ENCODE measurements at regions not wholly inside any gene's neighbourhood (a gene's known extent, or its start where the extent isn't known, plus 50 kb on each side); places are given as distances from the start of the nearest gene placed in this dataset.

DNA sequence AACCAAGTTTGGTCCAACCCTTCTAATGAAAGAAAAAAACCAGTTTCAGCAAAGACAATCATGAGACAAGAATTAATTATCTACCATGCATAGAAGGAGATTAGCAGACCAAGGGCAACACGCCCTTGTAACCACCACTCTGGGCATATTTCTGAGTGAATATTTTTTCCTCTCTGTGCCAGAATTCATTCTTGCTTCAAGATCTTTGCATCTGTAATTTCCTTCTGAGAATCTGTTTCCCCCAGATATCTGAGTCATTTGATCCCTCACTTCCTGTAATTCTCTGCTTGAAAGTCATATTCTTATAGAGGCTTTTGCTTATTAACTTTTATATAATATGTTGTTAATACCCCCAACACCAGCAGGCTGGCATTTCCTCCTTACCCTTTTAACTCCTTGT, 243.7 kb downstream of the SLC16A7 start:
- H3K4me3 Mint-ChIP-seq (ENCODE audit: low read depth) = no peak overlapping the region
- DNase-seq (ENCODE audit: low spot score) = no peak
- H3K9me3 Mint-ChIP-seq = no peaks in the 10 kb centered on the region
- H3K4me1 Mint-ChIP-seq (ENCODE audit: low read depth) = no peaks in the 10 kb centered on the region
- H3K27me3 Mint-ChIP-seq (ENCODE audit: low read depth) = peaks cover 5% of the 10 kb centered on the region
- intact Hi-C loops (cut with micrococcal nuclease) = loop anchor here (10.0 kb wide), 1 partner anchor 725 kb away; no protein-coding TSS in a partner anchor
- H3K36me3 Mint-ChIP-seq (ENCODE audit: low read depth) = no peaks in the 10 kb centered on the region
- no peak overlapping the region for H3K27ac Mint-ChIP-seq

DNA sequence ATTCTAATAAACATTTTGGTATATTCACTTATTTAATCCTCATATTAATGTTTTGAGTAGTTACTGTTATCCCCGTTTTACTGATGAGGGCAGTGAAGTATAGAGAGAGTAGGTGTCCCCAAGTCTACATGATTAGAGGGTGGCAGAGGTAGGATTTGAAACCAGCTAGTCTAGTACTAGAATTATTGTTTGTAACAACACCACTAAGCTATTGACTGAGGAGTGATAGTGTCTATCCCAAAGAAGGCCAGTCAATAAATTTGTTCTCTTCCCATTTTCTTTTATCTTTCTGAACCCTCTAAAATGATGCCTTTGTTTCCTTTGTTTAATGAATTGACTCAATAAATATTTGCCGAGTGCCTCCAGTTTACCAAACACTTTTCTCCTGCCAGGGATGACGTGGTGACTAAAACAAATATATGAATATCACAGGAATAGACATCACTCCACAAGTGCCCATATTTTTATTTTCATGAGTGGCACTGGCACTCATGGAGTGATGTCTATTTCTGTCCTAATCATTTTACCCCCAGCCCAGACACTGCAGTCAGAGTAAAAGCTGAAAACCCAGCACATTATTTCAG, 247.5 kb downstream of the SLC16A7 start:
- Mint-ChIP-seq H3K27me3 (ENCODE audit: low read depth) (peaks cover 5% of the 10 kb centered on the region), H3K4me1 (ENCODE audit: low read depth) (no peaks in the 10 kb centered on the region), H3K9me3 (no peaks in the 10 kb centered on the region), H3K4me3 (ENCODE audit: low read depth) (no peak overlapping the region), H3K27ac (no peak overlapping the region), H3K36me3 (ENCODE audit: low read depth) (no peaks in the 10 kb centered on the region)
- intact Hi-C loops (cut with micrococcal nuclease) = no loop called here
- DNase-seq (ENCODE audit: low spot score) = no peak

DNA sequence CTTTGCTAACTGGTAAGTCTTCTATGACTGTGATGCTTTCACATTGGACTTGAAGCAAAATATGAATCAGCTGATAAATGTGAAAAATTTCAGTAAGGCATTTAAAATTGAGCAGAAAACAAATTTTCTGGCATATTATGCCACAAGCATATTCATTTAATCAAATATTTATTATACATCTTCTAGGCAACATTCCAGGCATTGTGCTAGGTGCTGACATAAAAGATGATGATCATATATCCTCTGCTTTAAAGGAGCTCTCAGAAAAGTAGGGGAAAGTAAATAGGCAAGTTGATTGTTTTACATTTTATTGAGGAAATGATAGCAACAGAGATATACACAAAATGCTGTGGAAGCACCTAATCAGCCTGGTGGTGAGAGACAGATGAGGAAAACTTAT, 248.9 kb downstream of the SLC16A7 start:
- intact Hi-C loops (cut with micrococcal nuclease) = no loop called here
- DNase-seq (ENCODE audit: low spot score) = no peak
- Mint-ChIP-seq H3K4me1 (ENCODE audit: low read depth) (no peaks in the 10 kb centered on the region), H3K27ac (no peak overlapping the region), H3K36me3 (ENCODE audit: low read depth) (no peaks in the 10 kb centered on the region), H3K27me3 (ENCODE audit: low read depth) (peaks cover 4% of the 10 kb centered on the region), H3K9me3 (no peaks in the 10 kb centered on the region), H3K4me3 (ENCODE audit: low read depth) (no peak overlapping the region)

DNA sequence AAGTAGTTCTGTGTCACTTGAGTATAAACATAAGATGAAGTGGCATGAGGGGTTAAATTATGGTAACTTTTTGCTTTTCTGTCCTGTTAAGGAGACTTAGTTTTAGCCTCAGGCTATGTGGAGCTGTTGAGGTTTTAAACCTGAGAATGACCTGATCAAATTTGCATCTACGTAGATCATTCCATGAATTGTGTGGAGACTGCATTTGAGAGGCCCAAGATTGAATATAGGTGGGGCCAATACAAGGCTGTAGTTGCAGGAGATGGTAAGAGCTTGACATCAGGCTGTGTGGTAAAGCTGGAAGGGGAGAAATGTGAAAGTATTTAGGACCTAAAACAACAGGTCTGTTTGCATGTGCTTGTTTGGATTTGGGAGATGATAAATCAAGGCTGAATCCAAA, 249.5 kb downstream of the SLC16A7 start:
- Mint-ChIP-seq H3K27me3 (ENCODE audit: low read depth) (peaks cover 2% of the 10 kb centered on the region), H3K9me3 (no peaks in the 10 kb centered on the region), H3K4me1 (ENCODE audit: low read depth) (no peaks in the 10 kb centered on the region), H3K27ac (no peak overlapping the region), H3K36me3 (ENCODE audit: low read depth) (no peaks in the 10 kb centered on the region), H3K4me3 (ENCODE audit: low read depth) (no peak overlapping the region)
- no peak for DNase-seq (ENCODE audit: low spot score)
- intact Hi-C loops (cut with micrococcal nuclease) = no loop called here

DNA sequence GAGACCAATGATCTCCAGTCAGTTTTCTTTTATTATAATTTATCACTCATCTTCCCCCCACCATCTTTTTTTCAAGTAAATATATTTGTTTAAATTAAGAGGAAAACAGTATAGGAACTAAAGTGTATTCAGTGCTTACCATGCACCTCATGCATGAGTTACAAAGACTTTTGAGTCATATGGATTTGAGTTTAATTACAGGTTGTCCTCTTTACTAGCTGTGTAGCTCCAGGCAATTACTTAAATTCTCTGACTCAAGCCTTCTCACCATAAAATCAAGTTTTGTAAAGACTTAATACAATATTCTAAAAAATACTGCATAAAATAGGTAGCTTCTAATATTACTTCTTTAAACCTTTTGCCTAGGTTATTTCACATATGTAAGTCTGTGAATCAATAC, 251.3 kb downstream of the SLC16A7 start:
- Mint-ChIP-seq H3K4me1 (ENCODE audit: low read depth) (no peaks in the 10 kb centered on the region), H3K4me3 (ENCODE audit: low read depth) (no peak overlapping the region), H3K9me3 (no peaks in the 10 kb centered on the region), H3K27ac (no peak overlapping the region), H3K27me3 (ENCODE audit: low read depth) (peaks cover 2% of the 10 kb centered on the region), H3K36me3 (ENCODE audit: low read depth) (no peaks in the 10 kb centered on the region)
- no peak for DNase-seq (ENCODE audit: low spot score)
- intact Hi-C loops (cut with micrococcal nuclease) = no loop called here

DNA sequence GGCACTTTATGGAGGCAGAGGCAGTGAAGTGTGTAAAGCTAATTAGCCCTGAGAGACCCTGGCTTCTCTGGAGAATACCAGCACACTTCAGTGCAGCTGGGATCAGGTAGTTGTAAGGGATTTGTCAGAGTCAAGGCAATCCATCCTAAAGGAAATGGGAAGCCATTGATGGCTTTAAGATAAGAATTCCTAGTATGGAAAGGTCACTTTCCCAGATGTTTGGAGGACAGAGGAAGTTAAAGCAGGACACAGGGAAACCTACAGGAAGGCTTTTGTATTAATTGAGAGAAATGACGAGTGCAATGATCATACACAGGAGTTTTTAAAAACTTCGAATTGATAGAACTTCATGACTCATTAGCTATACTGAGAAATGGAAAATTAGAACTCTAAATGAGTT, 254.4 kb downstream of the SLC16A7 start:
- DNase-seq (ENCODE audit: low spot score) = no peak
- no peaks in the 10 kb centered on the region for H3K9me3 Mint-ChIP-seq
- no peaks in the 10 kb centered on the region for H3K36me3 Mint-ChIP-seq (ENCODE audit: low read depth)
- H3K27me3 Mint-ChIP-seq (ENCODE audit: low read depth) = no peaks in the 10 kb centered on the region
- H3K4me1 Mint-ChIP-seq (ENCODE audit: low read depth) = no peaks in the 10 kb centered on the region
- intact Hi-C loops (cut with micrococcal nuclease) = no loop called here
- no peak overlapping the region for H3K4me3 Mint-ChIP-seq (ENCODE audit: low read depth)
- H3K27ac Mint-ChIP-seq = no peak overlapping the region

DNA sequence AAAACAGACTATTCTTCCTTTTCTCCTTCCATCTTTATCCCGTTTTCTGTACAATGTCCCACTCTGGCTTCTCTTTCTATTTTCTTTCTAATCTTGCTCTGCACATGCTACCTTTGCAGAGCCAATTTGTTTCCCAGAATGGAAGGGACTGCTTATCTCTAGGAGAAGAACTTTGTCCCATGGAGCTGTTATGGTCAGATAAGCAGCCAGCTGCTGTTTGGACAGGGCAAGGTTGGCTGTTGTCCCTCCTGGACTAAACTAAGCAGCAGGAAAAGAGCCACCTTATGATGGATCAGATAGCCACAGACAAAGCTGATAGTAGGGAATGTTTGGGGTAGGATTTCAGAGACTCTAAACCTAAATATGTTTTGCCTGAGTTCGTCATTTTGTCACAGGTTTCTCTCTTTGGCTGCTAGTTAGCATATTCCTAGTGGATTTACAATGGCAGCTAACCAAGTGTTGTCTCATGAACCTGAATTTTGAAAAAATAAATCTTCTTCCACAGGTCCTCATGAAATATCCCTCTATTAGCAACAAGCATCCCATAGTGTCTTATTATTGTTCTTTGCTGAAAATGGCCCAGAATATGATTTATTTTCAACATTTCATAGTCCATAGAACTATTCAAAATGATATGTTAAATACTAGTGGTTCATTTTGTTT, 262.8 kb downstream of the SLC16A7 start:
- Mint-ChIP-seq H3K36me3 (ENCODE audit: low read depth) (no peaks in the 10 kb centered on the region), H3K4me1 (ENCODE audit: low read depth) (no peaks in the 10 kb centered on the region)
- intact Hi-C loops (cut with micrococcal nuclease) = no loop called here

GRCh38 chr12:59859171-59859510, 263.3 kb downstream of the SLC16A7 start:
- intact Hi-C loops (cut with micrococcal nuclease) = no loop called here
- H3K36me3 Mint-ChIP-seq (ENCODE audit: low read depth) = no peaks in the 10 kb centered on the region
- no peak overlapping the region for H3K27ac Mint-ChIP-seq
- H3K9me3 Mint-ChIP-seq = peaks cover 5% of the 10 kb centered on the region
- H3K4me3 Mint-ChIP-seq (ENCODE audit: low read depth) = no peak overlapping the region
- no peak for DNase-seq (ENCODE audit: low spot score)
- H3K4me1 Mint-ChIP-seq (ENCODE audit: low read depth) = no peaks in the 10 kb centered on the region
- no peaks in the 10 kb centered on the region for H3K27me3 Mint-ChIP-seq (ENCODE audit: low read depth)

More for the DNA sequence above, 262.8 kb downstream of the SLC16A7 start:
- no peak for DNase-seq (ENCODE audit: low spot score)
- Mint-ChIP-seq H3K9me3 (peaks cover 5% of the 10 kb centered on the region), H3K4me3 (ENCODE audit: low read depth) (no peak overlapping the region), H3K27me3 (ENCODE audit: low read depth) (no peaks in the 10 kb centered on the region), H3K27ac (no peak overlapping the region)

- H3K4me1 Mint-ChIP-seq (ENCODE audit: low read depth) = no peaks in the 10 kb centered on the region
- no peak overlapping the region for H3K27ac Mint-ChIP-seq
- intact Hi-C loops (cut with micrococcal nuclease) = no loop called here
- no peak overlapping the region for H3K4me3 Mint-ChIP-seq (ENCODE audit: low read depth)
- no peaks in the 10 kb centered on the region for H3K9me3 Mint-ChIP-seq
- H3K27me3 Mint-ChIP-seq (ENCODE audit: low read depth) = no peaks in the 10 kb centered on the region
- DNase-seq (ENCODE audit: low spot score) = no peak
- H3K36me3 Mint-ChIP-seq (ENCODE audit: low read depth) = no peaks in the 10 kb centered on the region
Measured at GRCh38 chr12:59861635-59862034, 265.8 kb downstream of the SLC16A7 start.

GRCh38 chr12:59867055-59867454, 271.2 kb downstream of the SLC16A7 start:
- Mint-ChIP-seq H3K36me3 (ENCODE audit: low read depth) (no peaks in the 10 kb centered on the region), H3K27me3 (ENCODE audit: low read depth) (no peaks in the 10 kb centered on the region), H3K4me1 (ENCODE audit: low read depth) (no peaks in the 10 kb centered on the region), H3K27ac (no peak overlapping the region), H3K9me3 (no peaks in the 10 kb centered on the region), H3K4me3 (ENCODE audit: low read depth) (no peak overlapping the region)
- DNase-seq (ENCODE audit: low spot score) = no peak
- intact Hi-C loops (cut with micrococcal nuclease) = no loop called here

DNA sequence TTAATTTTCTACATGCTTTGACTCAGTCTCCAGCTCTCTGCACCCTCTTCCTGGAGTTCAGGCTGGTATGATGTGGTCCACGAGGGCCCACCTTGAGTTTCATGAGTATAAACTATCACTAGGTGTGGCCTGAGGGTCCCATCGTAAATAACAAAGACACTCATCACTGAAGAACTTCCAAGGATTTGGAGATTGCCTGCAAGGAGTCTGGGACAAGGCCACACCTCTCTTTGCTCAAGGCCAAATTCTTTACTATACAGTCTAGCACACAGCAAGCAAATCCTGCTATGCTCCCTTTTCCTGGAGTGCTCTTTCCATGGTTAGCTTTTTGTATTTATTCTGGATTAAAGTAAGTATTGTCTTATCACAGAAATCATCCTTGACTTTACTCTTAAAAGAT, 271.9 kb downstream of the SLC16A7 start:
- Mint-ChIP-seq H3K36me3 (ENCODE audit: low read depth) (no peaks in the 10 kb centered on the region), H3K4me1 (ENCODE audit: low read depth) (no peaks in the 10 kb centered on the region), H3K9me3 (no peaks in the 10 kb centered on the region), H3K4me3 (ENCODE audit: low read depth) (no peak overlapping the region), H3K27ac (no peak overlapping the region), H3K27me3 (ENCODE audit: low read depth) (no peaks in the 10 kb centered on the region)
- no peak for DNase-seq (ENCODE audit: low spot score)
- intact Hi-C loops (cut with micrococcal nuclease) = no loop called here

GRCh38 chr12:59871779-59872178, 275.9 kb downstream of the SLC16A7 start:
- no peak for DNase-seq (ENCODE audit: low spot score)
- intact Hi-C loops (cut with micrococcal nuclease) = no loop called here
- Mint-ChIP-seq H3K4me3 (ENCODE audit: low read depth) (no peak overlapping the region), H3K27me3 (ENCODE audit: low read depth) (no peaks in the 10 kb centered on the region), H3K9me3 (no peaks in the 10 kb centered on the region), H3K36me3 (ENCODE audit: low read depth) (no peaks in the 10 kb centered on the region), H3K4me1 (ENCODE audit: low read depth) (no peaks in the 10 kb centered on the region), H3K27ac (no peak overlapping the region)

DNA sequence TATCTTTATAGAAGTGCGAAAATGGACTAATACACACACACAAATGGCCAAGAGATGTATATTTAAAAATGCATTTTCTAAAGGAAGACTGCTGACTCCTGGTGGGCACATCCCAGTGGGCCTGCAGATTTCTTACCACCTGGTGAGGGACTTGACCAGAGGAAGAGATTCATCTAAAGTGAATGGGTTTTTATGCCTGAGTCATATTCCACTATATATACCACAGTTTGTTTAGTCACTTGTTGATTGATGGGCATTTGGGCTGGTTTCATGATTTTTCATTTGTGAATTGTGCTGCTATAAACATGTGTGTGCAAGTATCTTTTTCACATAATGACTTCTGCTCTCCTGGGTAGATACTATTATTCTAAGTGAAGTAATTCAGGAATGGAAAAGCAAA, 277.3 kb downstream of the SLC16A7 start:
- Mint-ChIP-seq H3K4me3 (ENCODE audit: low read depth) (no peak overlapping the region), H3K4me1 (ENCODE audit: low read depth) (no peaks in the 10 kb centered on the region), H3K9me3 (no peaks in the 10 kb centered on the region), H3K27ac (no peak overlapping the region), H3K27me3 (ENCODE audit: low read depth) (no peaks in the 10 kb centered on the region), H3K36me3 (ENCODE audit: low read depth) (no peaks in the 10 kb centered on the region)
- intact Hi-C loops (cut with micrococcal nuclease) = no loop called here
- DNase-seq (ENCODE audit: low spot score) = no peak

- no peak overlapping the region for H3K27ac Mint-ChIP-seq
- no peak for DNase-seq (ENCODE audit: low spot score)
- no peaks in the 10 kb centered on the region for H3K9me3 Mint-ChIP-seq
- no peak overlapping the region for H3K4me3 Mint-ChIP-seq (ENCODE audit: low read depth)
- intact Hi-C loops (cut with micrococcal nuclease) = no loop called here
- no peaks in the 10 kb centered on the region for H3K4me1 Mint-ChIP-seq (ENCODE audit: low read depth)
- no peaks in the 10 kb centered on the region for H3K36me3 Mint-ChIP-seq (ENCODE audit: low read depth)
- no peaks in the 10 kb centered on the region for H3K27me3 Mint-ChIP-seq (ENCODE audit: low read depth)
Measured at GRCh38 chr12:59874781-59875180, 279.0 kb downstream of the SLC16A7 start.

Measured in activated T-helper 2 cell treated with anti-CD3 and anti-CD28 coated beads, Interferon-gamma antibody, Interleukin-2, Interleukin-4, amounts not matched to agents 10 μg/mL and 5 μg/mL and 100 μg/mL, durations not matched to agents 14 hours and 24 hours and 36 hours (primary cell).